MM.1S (cell line): ENCODE measurements at regions not wholly inside any gene's neighbourhood (a gene's known extent, or its start where the extent isn't known, plus 50 kb on each side); places are given as distances from the start of the nearest gene placed in this dataset.

Experiments
- DNase-seq: peaks from one replicate; pipeline ENCODE4 v3.0.0-alpha.2; 2015
- H2AFZ ChIP-seq: fragments of 300-600 bp; sonication (generic); 2 replicates; pipeline ENCODE4 v1.6.0; 2016; ENCODE audit warnings: antibody characterized with exemption, low read length
- H3F3A ChIP-seq: fragments of 300-600 bp; sonication (generic); 2 replicates; pipeline ENCODE4 v1.6.1; 2016; ENCODE audit warnings: mild to moderate bottlenecking, antibody characterized with exemption, low read length, moderate library complexity, mixed read lengths; ENCODE audit not compliant: insufficient read depth
- H3K27ac ChIP-seq: fragments of 300-600 bp; sonication (generic); 2 replicates; pipeline ENCODE4 v1.5.1; 2016; ENCODE audit warnings: mild to moderate bottlenecking, low read length
- H3K27me3 ChIP-seq: fragments of 300-600 bp; sonication (generic); replicated peaks from 2 replicates; pipeline ENCODE4 v1.6.0; 2016; ENCODE audit warnings: low read length; ENCODE audit not compliant: insufficient read depth
- H3K36me3 ChIP-seq: fragments of 300-600 bp; sonication (generic); replicated peaks from 2 replicates; pipeline ENCODE4 v1.6.1; 2016; ENCODE audit warnings: mild to moderate bottlenecking, low read length, mixed read lengths; ENCODE audit not compliant: insufficient read depth
- H3K4me1 ChIP-seq: fragments of 300-600 bp; sonication (generic); 2 replicates; pipeline ENCODE4 v1.6.1; 2016; ENCODE audit warnings: low read length, mixed read lengths
- H3K4me2 ChIP-seq: fragments of 300-600 bp; sonication (generic); 2 replicates; pipeline ENCODE4 v1.6.0; 2016; ENCODE audit warnings: low read depth, low read length
- H3K4me3 ChIP-seq: fragments of 300-600 bp; sonication (generic); 2 replicates; pipeline ENCODE4 v1.5.1; 2016; ENCODE audit warnings: low read length, mixed read lengths
- H3K79me2 ChIP-seq: fragments of 300-600 bp; sonication (generic); 2 replicates; pipeline ENCODE4 v1.6.1; 2016; ENCODE audit warnings: mixed run types, low read length, mixed read lengths
- H3K9ac ChIP-seq: fragments of 300-600 bp; sonication (generic); 2 replicates; pipeline ENCODE4 v1.6.1; 2016; ENCODE audit warnings: low read length, mixed read lengths
- H3K9me2 ChIP-seq: fragments of 300-600 bp; sonication (generic); replicated peaks from 2 replicates; pipeline ENCODE4 v1.6.1; 2016; ENCODE audit warnings: mild to moderate bottlenecking, low read length, mixed read lengths; ENCODE audit not compliant: insufficient read depth
- H3K9me3 ChIP-seq: fragments of 300-600 bp; sonication (generic); replicated peaks from 2 replicates; pipeline ENCODE4 v1.6.1; 2016; ENCODE audit warnings: mild to moderate bottlenecking, low read length, mixed read lengths; ENCODE audit not compliant: insufficient read depth
- H4K20me1 ChIP-seq: fragments of 300-600 bp; sonication (generic); 2 replicates; pipeline ENCODE4 v1.6.1; 2016; ENCODE audit warnings: mild to moderate bottlenecking, low read length, moderate library complexity, mixed read lengths; ENCODE audit not compliant: insufficient read depth
- CTCF ChIP-seq: fragments of 300-600 bp; sonication (generic); IDR thresholded peaks from 2 replicates; pipeline ENCODE4 v1.5.1; 2016; ENCODE audit warnings: antibody characterized with exemption, low read length, mixed read lengths
- EZH2 ChIP-seq: fragments of 300-600 bp; sonication (generic); optimal IDR thresholded peaks from 2 replicates; pipeline ENCODE3; 2017; ENCODE audit warnings: low read depth, mild to moderate bottlenecking, antibody characterized with exemption, low read length, mixed read lengths
- EZH2phosphoT487 ChIP-seq: fragments of 300-600 bp; sonication (generic); IDR thresholded peaks from 2 replicates; pipeline ENCODE4 v1.6.1; 2018; ENCODE audit warnings: antibody characterized with exemption, low read length

GRCh38 chr12:132430838-132431774, 58.8 kb upstream of the FBRSL1 start:
- Histone ChIP-seq H3K4me1 (no peaks in the 10 kb centered on the region), H3K9me2 (no peaks in the 10 kb centered on the region), H3K79me2 (no peaks in the 10 kb centered on the region), H4K20me1 (no peaks in the 10 kb centered on the region), H3K4me2 (peak overlapping the region; percentile 24; the same call in 1 of the 2 replicates), H3K4me3 (no peak overlapping the region), H3K9ac (no peak overlapping the region), H3K27ac (no peak overlapping the region), H3K27me3 (peaks cover 35% of the 10 kb centered on the region), H3F3A (no peaks in the 10 kb centered on the region), H2AFZ (no peak overlapping the region), H3K9me3 (no peaks in the 10 kb centered on the region), H3K36me3 (no peaks in the 10 kb centered on the region)
- DNase-seq = no peak
- TF ChIP-seq EZH2phosphoT487 (no peak), EZH2 (no peak)

GRCh38 chr12:132429946-132430643, 59.9 kb upstream of the FBRSL1 start:
- H2AFZ ChIP-seq = no peak overlapping the region
- no peak overlapping the region for H3K4me2 ChIP-seq
- H3K4me1 ChIP-seq = no peaks in the 10 kb centered on the region
- H3K27me3 ChIP-seq = peaks cover 35% of the 10 kb centered on the region
- no peak overlapping the region for H3K9ac ChIP-seq
- no peaks in the 10 kb centered on the region for H3K79me2 ChIP-seq
- H4K20me1 ChIP-seq = no peaks in the 10 kb centered on the region
- TF ChIP-seq EZH2phosphoT487 = no peak
- no peak for TF ChIP-seq EZH2
- TF ChIP-seq CTCF = no peak
- no peaks in the 10 kb centered on the region for H3F3A ChIP-seq
- H3K9me2 ChIP-seq = no peaks in the 10 kb centered on the region
- no peaks in the 10 kb centered on the region for H3K9me3 ChIP-seq
- no peak overlapping the region for H3K27ac ChIP-seq
- peak; percentile 31 for DNase-seq
- H3K4me3 ChIP-seq = no peak overlapping the region
- no peaks in the 10 kb centered on the region for H3K36me3 ChIP-seq

- no peak overlapping the region for H3K9ac ChIP-seq
- H3K9me3 ChIP-seq = no peaks in the 10 kb centered on the region
- TF ChIP-seq EZH2phosphoT487 (no peak), EZH2 (no peak), CTCF (no peak)
- no peak overlapping the region for H3K27ac ChIP-seq
- no peak overlapping the region for H2AFZ ChIP-seq
- no peak overlapping the region for H3K4me2 ChIP-seq
- no peak for DNase-seq
- no peaks in the 10 kb centered on the region for H3K4me1 ChIP-seq
- no peaks in the 10 kb centered on the region for H3F3A ChIP-seq
- no peaks in the 10 kb centered on the region for H3K9me2 ChIP-seq
- no peak overlapping the region for H3K4me3 ChIP-seq
- H3K27me3 ChIP-seq = peaks cover 35% of the 10 kb centered on the region
- H3K36me3 ChIP-seq = no peaks in the 10 kb centered on the region
- no peaks in the 10 kb centered on the region for H4K20me1 ChIP-seq
- no peaks in the 10 kb centered on the region for H3K79me2 ChIP-seq
Measured at GRCh38 chr12:132429602-132429945, 60.4 kb upstream of the FBRSL1 start.
